KMS-11 (cell line): ENCODE measurements at regions not wholly inside any gene's neighbourhood (a gene's known extent, or its start where the extent isn't known, plus 50 kb on each side); places are given as distances from the start of the nearest gene placed in this dataset.

Experiments used
- H2AFZ ChIP-seq: fragments of 200-600 bp; sonication (generic); 2 replicates; pipeline ENCODE4 v1.6.1; 2016; ENCODE audit warnings: antibody characterized with exemption, mixed run types, low read depth
- H3K27ac ChIP-seq: fragments of 200-600 bp; sonication (generic); 2 replicates; pipeline ENCODE4 v1.6.1; 2016; ENCODE audit warnings: mild to moderate bottlenecking, mixed run types
- H3K27me3 ChIP-seq: fragments of 200-600 bp; sonication (generic); 2 replicates; pipeline ENCODE4 v1.6.1; 2017; ENCODE audit warnings: mild to moderate bottlenecking, low read depth, mixed run types, moderate library complexity; ENCODE audit not compliant: insufficient read depth
- H3K36me3 ChIP-seq: fragments of 200-600 bp; sonication (generic); 2 replicates; pipeline ENCODE4 v1.6.1; 2017; ENCODE audit warnings: mild to moderate bottlenecking, mixed run types; ENCODE audit not compliant: insufficient read depth
- H3K4me1 ChIP-seq: fragments of 200-600 bp; sonication (generic); 2 replicates; pipeline ENCODE4 v1.6.1; 2016; ENCODE audit warnings: mild to moderate bottlenecking, low read depth, mixed run types; ENCODE audit not compliant: poor library complexity, severe bottlenecking
- H3K4me2 ChIP-seq: fragments of 200-600 bp; sonication (generic); 2 replicates; pipeline ENCODE4 v1.7.0; 2016; ENCODE audit warnings: mild to moderate bottlenecking, mixed run types
- H3K4me3 ChIP-seq: fragments of 200-600 bp; sonication (generic); IDR thresholded peaks from 2 replicates; pipeline ENCODE4 v1.6.1; 2017; ENCODE audit warnings: low read depth, low read length, mixed read lengths; ENCODE audit not compliant: insufficient read depth
- H3K79me2 ChIP-seq: fragments of 200-600 bp; sonication (generic); 2 replicates; pipeline ENCODE4 v1.6.1; 2016; ENCODE audit warnings: low read depth, mixed run types; ENCODE audit not compliant: insufficient read depth
- H3K9ac ChIP-seq: fragments of 200-600 bp; sonication (generic); 2 replicates; pipeline ENCODE4 v1.6.1; 2016; ENCODE audit warnings: mild to moderate bottlenecking, mixed run types
- H4K20me1 ChIP-seq: fragments of 200-600 bp; sonication (generic); 2 replicates; pipeline ENCODE4 v1.6.1; 2016; ENCODE audit warnings: mild to moderate bottlenecking, mixed run types; ENCODE audit not compliant: insufficient read depth
- TF ChIP-seq, protein P1 (sequence below): fragments of 200-600 bp; sonication (generic); conservative IDR thresholded peaks from 2 replicates; pipeline ENCODE4 v1.6.1; 2017; ENCODE audit warnings: low read depth, mild to moderate bottlenecking, antibody characterized with exemption, low read length, moderate library complexity, mixed read lengths

DNA sequence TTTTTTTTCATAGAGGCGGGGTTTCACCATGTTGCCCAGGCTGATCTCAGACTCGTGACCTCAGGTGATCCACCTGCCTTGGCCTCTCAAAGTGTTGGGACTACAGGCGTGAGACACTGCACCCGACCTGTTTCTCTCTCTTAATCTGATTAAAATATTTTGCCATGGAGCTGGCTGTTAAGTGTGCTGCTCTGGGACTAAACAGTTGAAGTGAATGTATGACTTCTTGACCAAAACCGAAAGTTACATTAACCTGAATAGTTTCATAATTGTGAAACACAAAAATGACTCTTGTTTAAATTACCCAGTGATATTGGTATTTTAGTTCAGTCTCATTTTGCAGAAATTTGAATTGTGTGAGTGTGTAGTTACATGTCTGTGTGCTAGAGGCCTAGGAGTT, 2548.6 kb downstream of the PCDH7 start:
- no peaks in the 10 kb centered on the region for H3K36me3 ChIP-seq
- TF ChIP-seq, protein P1, sequence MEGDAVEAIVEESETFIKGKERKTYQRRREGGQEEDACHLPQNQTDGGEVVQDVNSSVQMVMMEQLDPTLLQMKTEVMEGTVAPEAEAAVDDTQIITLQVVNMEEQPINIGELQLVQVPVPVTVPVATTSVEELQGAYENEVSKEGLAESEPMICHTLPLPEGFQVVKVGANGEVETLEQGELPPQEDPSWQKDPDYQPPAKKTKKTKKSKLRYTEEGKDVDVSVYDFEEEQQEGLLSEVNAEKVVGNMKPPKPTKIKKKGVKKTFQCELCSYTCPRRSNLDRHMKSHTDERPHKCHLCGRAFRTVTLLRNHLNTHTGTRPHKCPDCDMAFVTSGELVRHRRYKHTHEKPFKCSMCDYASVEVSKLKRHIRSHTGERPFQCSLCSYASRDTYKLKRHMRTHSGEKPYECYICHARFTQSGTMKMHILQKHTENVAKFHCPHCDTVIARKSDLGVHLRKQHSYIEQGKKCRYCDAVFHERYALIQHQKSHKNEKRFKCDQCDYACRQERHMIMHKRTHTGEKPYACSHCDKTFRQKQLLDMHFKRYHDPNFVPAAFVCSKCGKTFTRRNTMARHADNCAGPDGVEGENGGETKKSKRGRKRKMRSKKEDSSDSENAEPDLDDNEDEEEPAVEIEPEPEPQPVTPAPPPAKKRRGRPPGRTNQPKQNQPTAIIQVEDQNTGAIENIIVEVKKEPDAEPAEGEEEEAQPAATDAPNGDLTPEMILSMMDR: no peak

GRCh38 chr4:33270403-33270802, 2550.2 kb downstream of the PCDH7 start:
- H2AFZ ChIP-seq: no peak overlapping the region
- H3K4me1 ChIP-seq: peaks cover 10% of the 10 kb centered on the region
- H3K4me2 ChIP-seq: no peak overlapping the region

More for the DNA sequence above, 2548.6 kb downstream of the PCDH7 start:
- H3K4me3 ChIP-seq: no peak overlapping the region
- no peaks in the 10 kb centered on the region for H3K27me3 ChIP-seq
- no peak overlapping the region for H2AFZ ChIP-seq
- no peaks in the 10 kb centered on the region for H4K20me1 ChIP-seq
- H3K79me2 ChIP-seq: no peaks in the 10 kb centered on the region
- no peak overlapping the region for H3K27ac ChIP-seq
- H3K9ac ChIP-seq: no peak overlapping the region
- peaks cover 10% of the 10 kb centered on the region for H3K4me1 ChIP-seq
- H3K4me2 ChIP-seq: no peak overlapping the region

DNA sequence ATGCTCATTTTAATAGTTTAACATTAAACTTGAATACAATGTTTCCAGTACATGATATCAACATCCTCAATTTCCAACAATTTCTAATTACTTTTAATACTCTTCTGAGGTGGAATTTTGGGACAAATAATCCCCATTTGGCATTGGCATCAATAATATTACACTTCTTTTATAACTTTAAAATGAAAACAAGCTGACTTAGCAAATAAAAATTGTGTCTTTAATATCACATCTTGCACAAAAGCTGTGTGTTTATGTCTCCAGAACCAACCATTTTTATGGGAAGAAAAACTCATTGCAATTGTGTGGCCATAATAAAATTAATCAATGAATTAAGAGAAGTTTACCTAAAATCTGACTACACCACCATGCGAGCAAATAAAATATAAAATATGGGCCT, 2552.6 kb downstream of the PCDH7 start:
- Histone ChIP-seq H3K79me2 (no peaks in the 10 kb centered on the region), H3K27ac (no peak overlapping the region), H3K4me2 (no peak overlapping the region), H2AFZ (no peak overlapping the region), H3K4me3 (no peak overlapping the region), H4K20me1 (no peaks in the 10 kb centered on the region), H3K27me3 (no peaks in the 10 kb centered on the region), H3K9ac (no peak overlapping the region), H3K36me3 (no peaks in the 10 kb centered on the region), H3K4me1 (peaks cover 10% of the 10 kb centered on the region)
- TF ChIP-seq, protein P1: no peak

More at GRCh38 chr4:33270403-33270802, 2550.2 kb downstream of the PCDH7 start:
- H3K79me2 ChIP-seq: no peaks in the 10 kb centered on the region
- no peak overlapping the region for H3K27ac ChIP-seq
- TF ChIP-seq, protein P1: no peak
- no peak overlapping the region for H3K4me3 ChIP-seq
- H4K20me1 ChIP-seq: no peaks in the 10 kb centered on the region
- no peaks in the 10 kb centered on the region for H3K27me3 ChIP-seq
- H3K36me3 ChIP-seq: no peaks in the 10 kb centered on the region
- H3K9ac ChIP-seq: no peak overlapping the region

GRCh38 chr4:33283818-33284217, 2563.6 kb downstream of the PCDH7 start:
- no peak overlapping the region for H3K27ac ChIP-seq

More at GRCh38 chr4:33283818-33284217, 2563.6 kb downstream of the PCDH7 start:
- H3K36me3 ChIP-seq: no peaks in the 10 kb centered on the region
- no peak overlapping the region for H3K4me2 ChIP-seq
- H3K4me3 ChIP-seq: no peak overlapping the region
- TF ChIP-seq, protein P1: no peak
- no peaks in the 10 kb centered on the region for H3K79me2 ChIP-seq
- no peaks in the 10 kb centered on the region for H3K27me3 ChIP-seq
- no peak overlapping the region for H2AFZ ChIP-seq
- no peaks in the 10 kb centered on the region for H4K20me1 ChIP-seq
- no peak overlapping the region for H3K9ac ChIP-seq
- no peaks in the 10 kb centered on the region for H3K4me1 ChIP-seq
